OCI-LY3 (cell line): ENCODE measurements at regions not wholly inside any gene's neighbourhood (a gene's known extent, or its start where the extent isn't known, plus 50 kb on each side); places are given as distances from the start of the nearest gene placed in this dataset.

ENCODE experiments used
- H2AFZ ChIP-seq: fragments of 200-600, 300-600 bp; shearing (Covaris generic); 2 replicates; pipeline ENCODE4 v1.6.0; 2014; ENCODE audit warnings: antibody characterized with exemption, low read depth, low read length
- H3K27ac ChIP-seq: fragments of 200-600, 300-600 bp; sonication (generic); 2 replicates; pipeline ENCODE4 v1.5.1; 2014; ENCODE audit warnings: mild to moderate bottlenecking, low read length, moderate library complexity, mixed read lengths
- H3K27me3 ChIP-seq: fragments of 200-600, 300-600 bp; sonication (generic); 2 replicates; pipeline ENCODE4 v1.6.1; 2014; ENCODE audit warnings: low read depth, low read length, mixed read lengths
- H3K36me3 ChIP-seq: fragments of 200-600, 300-600 bp; sonication (generic); replicated peaks from 2 replicates; pipeline ENCODE3; 2014; ENCODE audit warnings: low read depth, low read length, mixed read lengths
- H3K4me1 ChIP-seq: fragments of 300-600, 200-600 bp; sonication (generic); 2 replicates; pipeline ENCODE4 v1.6.1; 2014; ENCODE audit warnings: low read length, mixed read lengths
- H3K4me2 ChIP-seq: fragments of 200-600, 300-600 bp; sonication (generic); 2 replicates; pipeline ENCODE4 v1.6.1; 2014; ENCODE audit warnings: low read length, mixed read lengths
- H3K4me3 ChIP-seq: fragments of 300-600, 200-600 bp; sonication (generic); 2 replicates; pipeline ENCODE4 v1.5.1; 2014; ENCODE audit warnings: antibody characterized with exemption, mild to moderate bottlenecking, low read length, moderate library complexity
- H3K79me2 ChIP-seq: fragments of 300-600, 200-600 bp; shearing (Covaris generic); 2 replicates; pipeline ENCODE4 v1.6.1; 2014; ENCODE audit warnings: mild to moderate bottlenecking, low read length, mixed read lengths
- H3K9ac ChIP-seq: fragments of 300-600, 200-600 bp; shearing (Covaris generic); 2 replicates; pipeline ENCODE4 v1.6.0; 2014; ENCODE audit warnings: mild to moderate bottlenecking, low read length, moderate library complexity
- H3K9me3 ChIP-seq: fragments of 200-600, 300-600 bp; shearing (Covaris generic); 2 replicates; pipeline ENCODE4 v1.6.1; 2014; ENCODE audit warnings: low read length, mixed read lengths; ENCODE audit not compliant: insufficient read depth
- H4K20me1 ChIP-seq: fragments of 200-600, 300-600 bp; sonication (generic); 2 replicates; pipeline ENCODE4 v1.6.1; 2016; ENCODE audit warnings: low read length, mixed read lengths; ENCODE audit not compliant: insufficient read depth
- CTCF ChIP-seq: fragments of 200-600, 300-600 bp; sonication (generic); IDR thresholded peaks from 2 replicates; pipeline ENCODE4 v1.5.1; 2014; ENCODE audit warnings: antibody characterized with exemption, low read length, low read depth
- EZH2phosphoT487 ChIP-seq: fragments of 200-600 bp; shearing (Covaris generic); IDR thresholded peaks from 2 replicates; pipeline ENCODE4 v1.6.1; 2018; ENCODE audit warnings: antibody characterized with exemption, mixed run types, low read depth

GRCh38 chr6:122871079-122871478, 82.0 kb downstream of the SMPDL3A start:
- no peaks in the 10 kb centered on the region for H3K27me3 ChIP-seq
- H4K20me1 ChIP-seq, result no peaks in the 10 kb centered on the region
- H3K4me1 ChIP-seq, result no peaks in the 10 kb centered on the region
- no peak overlapping the region for H3K4me3 ChIP-seq
- H3K27ac ChIP-seq, result no peak overlapping the region
- no peak overlapping the region for H3K9ac ChIP-seq
- H3K79me2 ChIP-seq, result no peaks in the 10 kb centered on the region
- no peak for TF ChIP-seq EZH2phosphoT487
- no peak for TF ChIP-seq CTCF
- no peaks in the 10 kb centered on the region for H3K9me3 ChIP-seq
- H3K36me3 ChIP-seq, result no peaks in the 10 kb centered on the region
- no peak overlapping the region for H2AFZ ChIP-seq
- no peak overlapping the region for H3K4me2 ChIP-seq

DNA sequence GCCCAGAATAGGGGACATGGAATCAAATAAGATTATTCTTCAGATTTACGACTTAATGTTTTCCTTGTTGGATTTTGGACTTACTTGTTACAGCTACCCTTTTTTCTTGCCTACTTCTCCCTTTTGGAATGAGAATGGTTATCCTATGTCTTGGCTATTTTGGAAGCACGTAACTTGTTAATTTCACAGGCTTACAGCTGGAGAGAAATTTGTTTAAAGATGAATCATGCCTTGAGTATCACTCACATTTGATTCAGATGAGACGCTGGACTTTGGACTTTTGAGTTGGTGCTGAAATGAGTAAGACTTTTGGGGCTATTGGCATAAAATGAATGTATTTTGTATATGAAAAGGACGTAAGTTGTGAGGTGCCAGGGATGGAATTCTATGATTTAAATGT, 83.3 kb downstream of the SMPDL3A start:
- Histone ChIP-seq H3K36me3 (no peaks in the 10 kb centered on the region), H3K9me3 (no peaks in the 10 kb centered on the region), H3K27me3 (no peaks in the 10 kb centered on the region), H2AFZ (no peak overlapping the region), H3K79me2 (no peaks in the 10 kb centered on the region), H3K27ac (no peak overlapping the region), H4K20me1 (no peaks in the 10 kb centered on the region), H3K9ac (no peak overlapping the region), H3K4me1 (no peaks in the 10 kb centered on the region), H3K4me3 (no peak overlapping the region), H3K4me2 (no peak overlapping the region)
- TF ChIP-seq CTCF (no peak), EZH2phosphoT487 (no peak)

GRCh38 chr6:122877302-122877701, 88.2 kb downstream of the SMPDL3A start:
- Histone ChIP-seq H3K4me3 (no peak overlapping the region), H3K27ac (no peak overlapping the region), H3K27me3 (no peaks in the 10 kb centered on the region), H2AFZ (no peak overlapping the region), H3K36me3 (no peaks in the 10 kb centered on the region), H3K9me3 (no peaks in the 10 kb centered on the region), H3K9ac (no peak overlapping the region), H4K20me1 (no peaks in the 10 kb centered on the region), H3K79me2 (no peaks in the 10 kb centered on the region), H3K4me1 (no peaks in the 10 kb centered on the region), H3K4me2 (no peak overlapping the region)
- no peak for TF ChIP-seq CTCF
- no peak for TF ChIP-seq EZH2phosphoT487

DNA sequence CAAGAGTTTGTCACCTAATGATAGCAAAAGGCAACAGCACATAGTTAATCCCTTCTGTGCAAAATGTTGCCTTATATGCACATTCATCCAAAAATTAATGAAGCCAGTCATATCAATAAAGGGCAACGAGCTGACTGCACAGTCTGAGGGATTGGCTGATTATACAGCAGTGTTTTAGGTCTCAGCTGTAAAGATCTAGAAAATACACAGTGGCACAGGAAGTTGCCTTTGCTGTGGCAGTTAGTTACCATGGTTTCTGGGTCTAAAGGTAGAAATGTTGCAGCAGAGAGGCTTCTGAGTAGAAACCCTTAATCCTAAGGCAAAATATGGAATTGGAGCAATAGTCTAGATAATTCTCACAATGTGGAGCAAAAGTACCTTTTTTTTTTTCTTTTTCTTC, 89.7 kb downstream of the SMPDL3A start:
- no peak overlapping the region for H3K27ac ChIP-seq
- no peak overlapping the region for H3K4me2 ChIP-seq
- H4K20me1 ChIP-seq, result no peaks in the 10 kb centered on the region
- no peaks in the 10 kb centered on the region for H3K79me2 ChIP-seq
- H2AFZ ChIP-seq, result no peak overlapping the region
- H3K9me3 ChIP-seq, result no peaks in the 10 kb centered on the region
- no peaks in the 10 kb centered on the region for H3K36me3 ChIP-seq
- TF ChIP-seq EZH2phosphoT487 (no peak), CTCF (no peak)
- H3K4me1 ChIP-seq, result no peaks in the 10 kb centered on the region
- no peaks in the 10 kb centered on the region for H3K27me3 ChIP-seq
- no peak overlapping the region for H3K9ac ChIP-seq
- H3K4me3 ChIP-seq, result no peak overlapping the region
